ENCODE measurements at regions not wholly inside any gene's neighbourhood (a gene's known extent, or its start where the extent isn't known, plus 50 kb on each side); places are given as distances from the start of the nearest gene placed in this dataset.
A peak's percentile ranks its signal among the peaks of the same experiment; 100 is the strongest.

GRCh38 chr4:165720411-165721082, 152.5 kb upstream of the TLL1 start:
- TF ChIP-seq, protein P1, sequence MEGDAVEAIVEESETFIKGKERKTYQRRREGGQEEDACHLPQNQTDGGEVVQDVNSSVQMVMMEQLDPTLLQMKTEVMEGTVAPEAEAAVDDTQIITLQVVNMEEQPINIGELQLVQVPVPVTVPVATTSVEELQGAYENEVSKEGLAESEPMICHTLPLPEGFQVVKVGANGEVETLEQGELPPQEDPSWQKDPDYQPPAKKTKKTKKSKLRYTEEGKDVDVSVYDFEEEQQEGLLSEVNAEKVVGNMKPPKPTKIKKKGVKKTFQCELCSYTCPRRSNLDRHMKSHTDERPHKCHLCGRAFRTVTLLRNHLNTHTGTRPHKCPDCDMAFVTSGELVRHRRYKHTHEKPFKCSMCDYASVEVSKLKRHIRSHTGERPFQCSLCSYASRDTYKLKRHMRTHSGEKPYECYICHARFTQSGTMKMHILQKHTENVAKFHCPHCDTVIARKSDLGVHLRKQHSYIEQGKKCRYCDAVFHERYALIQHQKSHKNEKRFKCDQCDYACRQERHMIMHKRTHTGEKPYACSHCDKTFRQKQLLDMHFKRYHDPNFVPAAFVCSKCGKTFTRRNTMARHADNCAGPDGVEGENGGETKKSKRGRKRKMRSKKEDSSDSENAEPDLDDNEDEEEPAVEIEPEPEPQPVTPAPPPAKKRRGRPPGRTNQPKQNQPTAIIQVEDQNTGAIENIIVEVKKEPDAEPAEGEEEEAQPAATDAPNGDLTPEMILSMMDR (IDR thresholded peaks at IDR 0.05), result no peak
- ATAC-seq (no peak), DNase-seq (no peak)
- H3K4me1 ChIP-seq, result peaks cover 4% of the 10 kb centered on the region
- no peaks in the 10 kb centered on the region for H3K27me3 ChIP-seq (ENCODE audit: low read depth)
- no peaks in the 10 kb centered on the region for H3K9me3 ChIP-seq
- no peaks in the 10 kb centered on the region for H3K36me3 ChIP-seq
- intact Hi-C loops (cut with DNase I), result no loop called here
- H3K27ac ChIP-seq, result no peak overlapping the region
- no peak overlapping the region for H3K4me3 ChIP-seq

DNA sequence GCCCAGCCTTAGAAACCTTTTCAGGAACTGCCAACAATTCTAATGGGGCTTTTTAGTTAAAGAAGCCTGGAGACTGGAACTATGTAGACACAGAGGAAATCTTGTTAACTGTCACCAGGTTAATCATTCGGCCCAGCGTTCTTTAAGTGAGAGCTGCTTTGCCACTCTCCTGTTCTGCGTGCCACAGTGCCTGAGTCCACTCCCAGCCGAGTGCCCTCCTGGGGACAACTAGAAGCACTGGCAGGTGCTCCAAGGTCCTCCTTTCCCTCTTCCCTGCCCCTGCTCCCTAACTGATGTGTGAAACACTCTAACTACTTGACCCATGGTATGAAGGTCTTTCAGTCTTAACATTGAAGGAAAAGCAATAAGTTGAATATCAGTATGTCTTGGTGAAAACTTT, 151.2 kb upstream of the TLL1 start:
- Histone ChIP-seq H3K9me3 (no peaks in the 10 kb centered on the region), H3K27ac (no peak overlapping the region), H3K27me3 (ENCODE audit: low read depth) (no peaks in the 10 kb centered on the region), H3K4me3 (no peak overlapping the region), H3K36me3 (no peaks in the 10 kb centered on the region), H3K4me1 (peaks cover 4% of the 10 kb centered on the region)
- intact Hi-C loops (cut with DNase I), result no loop called here
- DNase-seq, result no peak
- TF ChIP-seq, protein P1 (IDR thresholded peaks at IDR 0.05), result no peak
- ATAC-seq, result peak; percentile 42 to 59

DNA sequence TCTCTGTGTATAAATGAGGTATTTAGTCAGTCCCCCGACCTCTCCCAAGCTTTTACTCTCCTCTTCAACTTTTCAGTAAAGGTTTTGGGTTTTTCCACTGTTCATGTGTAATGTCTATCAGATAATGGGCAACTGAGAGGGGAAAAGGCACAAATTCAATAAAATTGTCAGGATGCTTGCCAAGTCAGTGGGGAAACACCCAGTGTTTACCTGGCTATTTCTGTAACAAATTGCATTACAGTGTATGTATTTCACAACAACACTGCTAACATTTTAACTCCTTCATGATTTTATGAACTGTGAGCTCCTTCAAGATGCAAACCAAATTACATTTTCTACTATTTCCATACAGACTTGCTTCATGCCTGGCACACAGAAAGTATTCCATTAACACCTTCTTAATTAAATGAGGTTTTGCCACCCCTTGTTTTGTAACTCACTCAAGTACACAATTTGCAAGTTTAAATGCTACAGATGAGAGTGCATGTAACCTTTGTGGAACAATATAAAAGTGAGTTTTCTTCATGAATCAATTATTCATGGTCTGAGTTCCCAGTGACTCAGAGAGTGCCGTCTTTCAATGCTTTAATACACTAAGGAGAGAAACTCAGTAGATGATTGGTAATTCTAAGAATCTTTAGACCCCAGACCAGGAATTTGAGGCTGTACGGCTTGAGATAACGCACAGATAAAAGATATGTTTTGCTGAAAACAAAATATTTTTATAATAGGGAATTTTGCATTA, 149.8 kb upstream of the TLL1 start:
- no peak for DNase-seq
- no peaks in the 10 kb centered on the region for H3K9me3 ChIP-seq
- H3K27ac ChIP-seq, result no peak overlapping the region
- peaks cover 4% of the 10 kb centered on the region for H3K4me1 ChIP-seq
- ATAC-seq, result no peak
- H3K4me3 ChIP-seq, result no peak overlapping the region
- no peaks in the 10 kb centered on the region for H3K36me3 ChIP-seq
- intact Hi-C loops (cut with DNase I), result no loop called here
- TF ChIP-seq, protein P1 (IDR thresholded peaks at IDR 0.05), result no peak
- no peaks in the 10 kb centered on the region for H3K27me3 ChIP-seq (ENCODE audit: low read depth)

DNA sequence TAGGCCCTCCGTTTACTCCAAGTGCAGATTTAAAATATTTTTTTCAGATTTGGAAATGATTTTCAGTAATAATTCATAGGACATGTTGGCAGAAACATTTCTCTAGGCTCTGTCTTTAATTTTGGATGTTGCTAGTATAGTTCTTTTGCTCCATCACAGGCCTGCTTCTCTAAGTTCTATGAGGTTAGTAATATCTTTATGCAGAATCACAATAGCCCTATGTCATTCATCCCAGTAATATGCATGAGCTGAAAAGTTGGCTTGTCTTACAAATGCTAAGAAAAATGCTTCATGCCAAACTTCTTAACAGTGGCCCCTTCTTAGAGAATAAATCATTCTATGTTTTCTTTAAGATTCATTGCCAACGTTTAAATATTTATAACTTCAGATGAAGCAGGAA, 148.3 kb upstream of the TLL1 start:
- DNase-seq, result no peak
- no peak for ATAC-seq
- TF ChIP-seq, protein P1 (IDR thresholded peaks at IDR 0.05), result no peak
- Histone ChIP-seq H3K27ac (no peak overlapping the region), H3K9me3 (no peaks in the 10 kb centered on the region), H3K27me3 (ENCODE audit: low read depth) (no peaks in the 10 kb centered on the region), H3K4me1 (peaks cover 4% of the 10 kb centered on the region), H3K36me3 (no peaks in the 10 kb centered on the region), H3K4me3 (no peak overlapping the region)
- intact Hi-C loops (cut with DNase I), result no loop called here

GRCh38 chr4:165725352-165725751, 147.7 kb upstream of the TLL1 start:
- DNase-seq (no peak), ATAC-seq (no peak)
- H3K4me1 ChIP-seq, result peaks cover 4% of the 10 kb centered on the region
- H3K27me3 ChIP-seq (ENCODE audit: low read depth), result no peaks in the 10 kb centered on the region
- no peak overlapping the region for H3K27ac ChIP-seq
- TF ChIP-seq, protein P1 (IDR thresholded peaks at IDR 0.05), result no peak
- no peaks in the 10 kb centered on the region for H3K36me3 ChIP-seq
- no peaks in the 10 kb centered on the region for H3K9me3 ChIP-seq
- H3K4me3 ChIP-seq, result no peak overlapping the region
- intact Hi-C loops (cut with DNase I), result no loop called here
